Prostate gland (tissue), 2 donors: ENCODE measurements at regions not wholly inside any gene's neighbourhood (a gene's known extent, or its start where the extent isn't known, plus 50 kb on each side); places are given as distances from the start of the nearest gene placed in this dataset.

Experiments
- POLR2AphosphoS5 ChIP-seq: sonication (generic); formaldehyde crosslinking; IDR thresholded peaks from one replicate; pipeline ENCODE4 v1.6.1; 2017; ENCODE audit warnings: antibody characterized with exemption
- TF ChIP-seq, protein P1 (sequence below), 4 experiments: fragments of 200-600 bp in 2 of 4; fragments of 450-650 bp in 2 of 4; sonication (generic) in 2 of 4; IDR thresholded peaks; 1 replicate in 3 of 4; 2 replicates in 1 of 4; pipeline ENCODE4 v1.5.1; 2016 to 2019; ENCODE audit warnings: antibody characterized with exemption in 4 of 4, mild to moderate bottlenecking in 2 of 4, moderate library complexity in 2 of 4

- TF ChIP-seq, protein P1, sequence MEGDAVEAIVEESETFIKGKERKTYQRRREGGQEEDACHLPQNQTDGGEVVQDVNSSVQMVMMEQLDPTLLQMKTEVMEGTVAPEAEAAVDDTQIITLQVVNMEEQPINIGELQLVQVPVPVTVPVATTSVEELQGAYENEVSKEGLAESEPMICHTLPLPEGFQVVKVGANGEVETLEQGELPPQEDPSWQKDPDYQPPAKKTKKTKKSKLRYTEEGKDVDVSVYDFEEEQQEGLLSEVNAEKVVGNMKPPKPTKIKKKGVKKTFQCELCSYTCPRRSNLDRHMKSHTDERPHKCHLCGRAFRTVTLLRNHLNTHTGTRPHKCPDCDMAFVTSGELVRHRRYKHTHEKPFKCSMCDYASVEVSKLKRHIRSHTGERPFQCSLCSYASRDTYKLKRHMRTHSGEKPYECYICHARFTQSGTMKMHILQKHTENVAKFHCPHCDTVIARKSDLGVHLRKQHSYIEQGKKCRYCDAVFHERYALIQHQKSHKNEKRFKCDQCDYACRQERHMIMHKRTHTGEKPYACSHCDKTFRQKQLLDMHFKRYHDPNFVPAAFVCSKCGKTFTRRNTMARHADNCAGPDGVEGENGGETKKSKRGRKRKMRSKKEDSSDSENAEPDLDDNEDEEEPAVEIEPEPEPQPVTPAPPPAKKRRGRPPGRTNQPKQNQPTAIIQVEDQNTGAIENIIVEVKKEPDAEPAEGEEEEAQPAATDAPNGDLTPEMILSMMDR (IDR thresholded peaks at IDR 0.05): no peak
- TF ChIP-seq POLR2AphosphoS5: no peak
These were observed 571.4 kb downstream of the EPHA7 start for GRCh38 chr6:92847988-92848387.
